ENCODE measurements at regions not wholly inside any gene's neighbourhood (a gene's known extent, or its start where the extent isn't known, plus 50 kb on each side); places are given as distances from the start of the nearest gene placed in this dataset.
"Not testable (repeated sequence)": the region's sequence is repeated elsewhere in the genome, so short reads cannot be mapped to it uniquely, and the experiment has no call there.

DNA sequence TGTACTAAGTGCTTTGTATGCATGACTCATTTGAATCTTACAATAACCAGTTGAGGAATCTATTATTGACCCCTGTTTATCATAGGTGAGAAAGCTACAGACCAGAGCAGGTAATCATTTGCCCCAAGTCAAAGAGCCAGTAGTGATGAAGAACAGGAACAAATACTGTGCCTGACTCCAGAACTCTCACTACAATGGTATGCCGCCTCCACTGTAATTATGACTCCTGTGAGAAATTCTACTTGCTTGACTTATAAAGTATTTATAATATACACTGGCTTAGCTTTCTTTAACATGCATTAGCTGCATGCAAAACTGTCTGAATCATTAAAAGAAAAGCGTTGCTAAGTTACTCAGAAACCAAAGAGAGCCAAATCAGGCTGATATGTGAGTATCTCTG is 92.6 kb downstream of the ZNF281 start:
- DNase-seq (ENCODE audit: low read depth in 2 of 2): no peak

DNA sequence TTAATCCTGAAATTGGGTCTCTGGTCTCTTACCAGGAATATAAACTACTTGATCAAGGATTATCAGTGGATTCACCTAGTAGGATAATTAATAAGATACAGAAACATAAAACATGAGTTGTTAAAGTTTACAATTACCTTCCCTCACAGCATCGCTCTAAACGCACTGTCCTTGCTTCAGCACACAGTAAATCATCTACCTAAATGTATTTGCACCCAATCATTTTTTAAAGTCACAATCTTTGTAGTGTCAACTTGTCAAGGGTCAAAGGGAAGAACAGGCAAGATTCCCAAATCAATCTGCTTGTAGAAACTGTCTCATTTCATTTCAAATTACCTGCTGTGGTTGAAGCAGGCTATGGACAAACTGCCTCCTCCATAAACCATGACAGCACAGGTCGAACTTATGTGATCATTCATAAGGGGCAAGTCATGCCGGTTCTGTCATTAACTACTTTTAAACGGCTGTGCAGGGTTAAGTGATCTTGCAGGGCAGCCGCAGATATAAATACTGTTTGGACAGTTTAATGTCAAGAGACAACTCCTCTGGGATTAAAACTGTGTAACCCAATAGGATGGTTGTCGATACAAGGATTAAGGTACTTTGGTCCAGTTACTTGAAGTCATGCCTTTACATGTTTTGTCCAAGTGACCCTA is 93.6 kb downstream of the ZNF281 start:
- no peak for DNase-seq (ENCODE audit: low read depth in 2 of 2)

DNA sequence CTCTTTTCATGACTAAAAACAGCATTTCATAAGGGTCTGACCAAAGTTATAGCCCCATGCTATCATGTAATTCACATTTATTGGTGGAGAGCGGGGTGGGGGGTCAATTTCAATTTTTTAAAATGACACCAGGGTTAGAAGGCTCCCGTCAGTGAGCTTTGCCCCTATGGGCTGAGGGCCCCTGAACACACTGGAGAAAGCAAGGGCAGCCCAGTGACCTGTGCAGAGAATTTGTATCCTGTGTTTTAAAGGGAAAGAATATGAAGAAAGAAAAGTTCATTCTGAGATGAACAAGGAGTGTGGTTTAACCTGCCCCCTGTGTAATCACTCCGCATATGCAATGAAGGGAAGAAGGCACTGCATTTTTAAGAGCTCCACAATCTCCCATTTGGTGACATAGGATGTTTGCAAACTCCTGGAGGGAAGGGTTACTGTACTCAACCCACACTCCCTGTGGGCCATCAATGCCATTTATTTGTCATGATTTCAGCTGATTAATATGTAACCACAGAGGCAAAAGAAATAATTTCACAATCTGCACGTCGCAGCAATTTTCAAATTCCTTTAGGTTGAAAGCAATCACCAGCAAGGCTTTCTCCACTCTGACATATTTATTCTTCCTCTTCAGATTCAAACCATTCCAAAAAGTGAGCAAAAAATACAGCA is 95.6 kb downstream of the ZNF281 start:
- no peak for DNase-seq (ENCODE audit: low read depth in 2 of 2)

DNA sequence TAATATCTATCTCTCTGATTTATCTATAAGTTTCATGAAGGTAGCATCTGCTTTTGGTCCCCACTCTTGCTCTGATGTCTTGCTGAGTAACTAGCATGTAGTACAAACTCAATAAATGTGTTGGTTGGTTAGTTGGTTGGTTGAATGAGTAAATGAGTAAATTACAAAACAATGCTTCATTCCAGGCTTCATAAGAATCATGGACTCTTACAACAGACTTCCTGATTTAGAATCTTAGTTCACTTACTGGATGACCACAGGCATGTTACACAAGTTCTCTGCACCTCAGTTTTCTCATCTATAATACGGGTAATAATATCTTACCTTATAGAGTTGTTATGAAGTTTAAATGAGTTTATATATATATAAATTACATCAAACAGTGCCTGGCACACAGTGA is 98.6 kb downstream of the ZNF281 start:
- no peak for DNase-seq (ENCODE audit: low read depth in 2 of 2)

DNA sequence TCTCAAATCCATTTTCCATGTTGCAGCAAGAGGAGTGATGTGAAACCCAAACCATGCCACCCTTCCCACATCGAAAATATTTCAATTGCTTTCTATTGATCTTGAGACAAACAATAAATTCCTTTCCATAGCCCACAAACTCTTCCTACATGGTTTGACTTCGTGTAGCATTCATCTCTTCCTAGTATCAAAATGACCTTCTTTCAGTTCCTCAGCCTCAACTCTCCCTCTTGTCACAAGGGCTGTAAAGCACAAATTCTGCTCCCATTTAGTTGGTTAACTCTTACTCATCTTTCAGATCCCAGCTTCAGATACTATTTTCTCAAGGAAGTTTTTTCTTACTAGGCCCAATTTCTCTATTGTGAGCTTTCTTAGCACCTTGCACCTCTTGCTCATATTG is 99.0 kb downstream of the ZNF281 start:
- no peak for DNase-seq (ENCODE audit: low read depth in 2 of 2)

DNA sequence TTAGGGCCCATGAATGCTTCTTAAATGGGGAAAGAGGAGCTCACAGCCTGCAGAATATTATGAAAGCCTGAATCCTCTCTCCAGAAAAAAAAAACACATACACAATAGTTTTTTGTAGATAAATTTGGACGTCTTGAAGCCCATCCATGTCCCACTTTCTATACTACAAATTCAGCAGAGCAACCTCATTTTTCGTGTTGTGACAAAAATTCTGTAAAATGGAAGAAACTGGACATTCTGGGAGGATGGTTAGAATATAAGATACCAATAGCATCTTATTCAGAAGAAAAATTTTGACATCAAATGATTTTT is 102.1 kb downstream of the ZNF281 start:
- DNase-seq (ENCODE audit: low read depth in 2 of 2): no peak

DNA sequence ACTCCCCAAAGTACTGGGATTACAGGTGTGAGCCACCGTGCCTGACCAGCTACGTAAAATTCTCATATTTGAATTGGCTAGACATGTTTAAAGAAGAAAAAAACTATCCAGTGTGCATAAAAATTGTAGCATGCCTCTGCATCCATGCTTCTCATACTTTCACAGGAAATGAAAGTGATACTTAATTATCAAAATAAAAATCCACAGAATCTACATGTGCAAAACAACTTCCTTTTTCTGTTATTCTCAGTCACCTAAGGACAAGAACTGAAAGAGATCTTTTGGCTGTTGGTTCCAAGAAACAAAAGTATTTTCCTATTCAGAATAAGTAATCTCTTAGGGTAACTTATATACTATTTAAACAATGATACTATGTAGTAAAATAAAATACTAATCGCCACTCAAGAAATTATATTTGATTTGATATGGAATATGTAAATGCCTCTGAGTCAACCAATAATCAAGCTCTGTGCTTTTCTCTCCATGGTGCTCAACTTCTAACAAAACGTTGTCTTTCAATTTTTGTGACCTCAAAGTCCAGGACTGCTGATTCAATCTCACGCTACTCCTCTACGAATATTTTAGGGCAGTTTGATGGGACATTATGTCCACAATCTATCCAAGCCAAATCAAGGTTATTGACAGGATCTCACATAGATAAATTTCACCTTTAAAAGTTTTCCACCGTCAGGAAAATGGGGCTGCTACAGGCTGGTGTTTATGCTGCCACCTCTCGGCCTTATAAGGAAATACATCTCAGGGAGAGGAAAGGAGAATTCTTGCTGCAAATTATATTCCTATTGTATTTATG is 102.7 kb downstream of the ZNF281 start:
- DNase-seq (ENCODE audit: low read depth in 2 of 2): no peak

DNA sequence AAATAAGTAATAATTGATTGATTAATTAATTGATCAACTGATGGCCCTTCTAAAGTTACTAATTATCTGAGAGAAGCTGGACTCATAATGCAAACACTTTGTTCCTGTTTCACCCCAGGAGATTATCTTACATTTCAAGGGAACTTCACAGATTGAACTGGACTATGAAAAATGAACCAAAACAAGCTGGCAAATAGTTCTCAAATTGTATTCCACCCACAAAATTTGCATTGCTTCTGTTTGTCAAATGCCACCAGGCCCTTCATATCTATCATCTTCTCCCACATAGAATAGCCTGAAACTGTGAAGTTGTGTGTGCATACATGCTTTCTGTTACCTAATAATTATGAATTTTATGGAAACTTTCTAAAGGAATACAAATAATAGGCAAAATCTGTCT is 104.0 kb downstream of the ZNF281 start:
- DNase-seq (ENCODE audit: low read depth in 2 of 2): no peak

DNA sequence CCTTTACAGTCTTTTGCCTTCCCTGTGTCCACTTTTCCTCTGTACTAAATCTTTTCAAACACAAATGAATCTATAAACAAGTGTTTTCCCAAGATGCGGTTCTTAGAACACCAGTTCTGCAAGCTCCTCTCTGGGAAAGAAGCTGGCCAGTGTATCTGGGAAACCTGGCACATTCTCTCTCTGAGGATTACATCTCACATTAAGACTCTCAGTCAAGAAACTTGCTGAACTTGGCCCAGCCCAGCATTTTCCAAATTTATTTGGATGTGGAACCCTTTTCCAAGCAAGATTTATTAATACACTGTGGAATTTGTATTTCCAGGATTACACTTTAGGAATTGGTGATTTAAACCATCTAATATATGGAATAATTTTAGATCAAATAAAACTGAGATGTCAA is 105.7 kb downstream of the ZNF281 start:
- DNase-seq (ENCODE audit: low read depth in 2 of 2): no peak

DNA sequence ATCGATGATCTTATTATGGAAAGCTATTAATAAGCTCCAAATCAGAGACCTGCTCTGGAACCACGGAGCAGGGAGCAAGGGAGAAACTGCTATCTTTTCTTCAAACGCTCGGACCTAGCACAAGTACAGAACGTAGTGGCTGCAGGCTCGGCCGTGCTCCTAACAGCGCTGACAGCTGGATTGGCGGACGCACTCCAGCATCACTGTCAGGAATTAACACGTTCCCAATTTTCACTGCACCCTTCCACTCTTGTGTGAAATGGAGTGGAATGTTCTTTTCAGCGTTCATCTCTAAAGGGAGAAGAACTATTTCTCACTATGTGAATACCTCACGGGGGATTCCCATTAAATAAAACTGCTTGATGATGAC is 106.9 kb downstream of the ZNF281 start:
- DNase-seq (ENCODE audit: low read depth in 2 of 2): no peak

DNA sequence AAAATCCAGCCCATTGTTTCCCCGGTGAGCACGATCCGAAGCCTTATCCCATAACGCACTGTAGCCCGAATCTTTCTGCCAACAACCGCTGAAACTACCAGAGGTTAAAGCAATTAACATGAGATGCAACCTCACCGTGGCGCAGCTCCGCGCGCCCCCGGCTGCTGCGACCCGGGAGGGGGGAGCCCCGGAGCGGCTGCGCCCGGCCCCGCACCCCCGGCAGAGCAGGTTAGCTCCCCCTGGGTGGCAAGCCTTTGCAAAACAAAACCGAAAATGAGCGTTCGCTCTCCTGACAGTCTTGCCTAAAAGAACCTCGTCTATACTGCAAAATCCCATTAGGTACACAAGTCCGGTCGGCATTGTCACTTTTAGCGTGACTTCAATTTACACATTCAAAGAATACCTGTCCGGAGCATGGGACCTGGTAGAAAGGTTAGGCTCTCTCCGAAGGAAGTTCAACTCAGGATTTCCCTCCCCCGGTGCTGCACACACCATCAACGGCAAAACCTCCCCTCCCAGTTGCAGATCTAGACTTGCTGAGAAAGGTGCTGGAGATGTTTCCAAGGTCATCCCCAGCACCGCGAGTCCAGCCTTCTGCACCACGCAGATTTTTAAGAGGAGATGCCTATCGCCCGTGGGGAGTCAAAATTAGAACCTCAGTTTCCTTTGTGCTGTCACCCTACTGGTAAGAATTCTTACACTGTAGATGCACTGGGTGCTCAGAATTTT is 107.5 kb downstream of the ZNF281 start:
- peak; percentile 27 to 38 for DNase-seq (ENCODE audit: low read depth in 2 of 2)

DNA sequence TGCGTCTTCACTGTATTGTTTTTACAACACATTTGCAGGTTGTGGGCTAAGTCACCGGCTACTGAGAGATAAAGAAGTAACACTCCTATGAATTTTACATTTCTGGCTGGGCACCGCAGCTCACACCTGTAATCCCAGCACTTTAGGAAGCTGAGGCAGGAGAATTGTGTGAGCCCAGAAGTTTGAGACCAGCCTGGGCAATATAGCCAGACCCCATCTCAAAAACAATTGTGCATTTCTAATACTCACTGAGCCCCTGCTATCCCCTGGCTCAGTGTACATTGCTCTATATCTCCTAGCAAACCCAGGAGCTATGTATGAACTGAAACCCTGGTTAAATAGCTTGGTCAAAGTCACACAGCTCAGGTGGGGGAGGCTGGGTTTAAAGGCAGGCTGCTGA is 108.7 kb downstream of the ZNF281 start:
- no peak for DNase-seq (ENCODE audit: low read depth in 2 of 2)

DNA sequence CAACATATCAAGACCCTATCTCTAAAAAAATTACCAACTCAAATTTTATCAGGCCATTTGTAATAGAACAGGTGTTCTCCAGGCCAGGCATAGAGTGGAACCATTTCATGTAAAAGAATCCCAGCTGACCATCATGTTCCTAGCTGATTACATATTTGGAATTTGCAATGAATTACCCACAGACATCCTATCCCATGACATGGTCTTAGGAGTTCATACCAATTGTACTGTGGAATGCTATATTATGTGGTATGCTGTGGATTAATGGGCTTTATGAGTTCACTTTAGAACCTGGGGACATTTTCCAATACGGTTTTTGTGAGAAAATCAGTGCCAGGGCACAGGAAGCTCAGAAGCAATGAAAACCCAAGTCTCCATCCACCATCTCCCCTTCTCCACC is 110.3 kb downstream of the ZNF281 start:
- DNase-seq (ENCODE audit: low read depth in 2 of 2): no peak

DNA sequence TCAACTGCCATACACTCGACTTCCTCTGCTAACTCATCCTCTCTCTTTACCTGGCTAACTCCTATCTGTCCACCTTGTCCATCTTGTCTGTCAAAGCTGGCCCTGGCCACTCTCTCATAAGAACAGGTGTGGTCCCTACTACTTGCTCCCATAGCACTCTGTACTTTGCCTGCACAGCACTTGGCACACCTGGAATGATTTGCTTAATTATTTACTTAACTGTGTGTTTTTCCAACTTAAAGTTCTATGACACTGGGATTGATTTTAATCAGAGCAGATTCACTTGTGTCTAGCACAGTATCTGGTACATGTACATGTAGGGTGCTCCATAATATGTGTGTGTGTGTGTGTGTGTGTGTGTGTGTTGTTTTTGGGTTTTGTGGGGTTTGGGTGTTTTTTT is 111.6 kb downstream of the ZNF281 start:
- no peak for DNase-seq (ENCODE audit: low read depth in 2 of 2)

DNA sequence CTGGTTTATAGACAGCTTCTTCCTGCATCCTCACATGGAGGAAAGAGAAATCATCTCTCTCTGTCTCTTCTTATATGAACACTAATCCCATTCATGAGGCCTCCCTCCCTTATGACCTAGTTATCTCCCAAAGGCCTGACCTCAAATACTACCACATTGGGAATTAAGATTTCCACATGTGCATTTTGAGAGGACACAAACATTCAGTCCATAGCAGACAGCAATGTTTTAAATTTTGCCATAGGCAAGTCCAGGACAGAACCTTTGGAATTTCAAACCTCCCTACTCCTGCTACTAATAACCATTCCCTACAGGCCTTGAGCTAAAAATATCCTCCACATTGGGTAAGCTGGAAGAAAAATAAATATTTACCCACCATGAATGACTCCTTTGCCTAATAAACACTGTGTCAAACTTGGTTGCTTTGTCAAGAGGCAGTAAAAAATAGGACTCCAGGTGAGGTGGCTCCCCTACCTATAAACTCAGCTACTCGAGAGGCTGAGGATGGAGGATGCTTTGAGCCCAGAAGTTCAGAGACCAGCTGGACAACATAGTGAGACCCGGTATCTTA is 113.7 kb downstream of the ZNF281 start:
- no peak for DNase-seq (ENCODE audit: low read depth in 2 of 2)

DNA sequence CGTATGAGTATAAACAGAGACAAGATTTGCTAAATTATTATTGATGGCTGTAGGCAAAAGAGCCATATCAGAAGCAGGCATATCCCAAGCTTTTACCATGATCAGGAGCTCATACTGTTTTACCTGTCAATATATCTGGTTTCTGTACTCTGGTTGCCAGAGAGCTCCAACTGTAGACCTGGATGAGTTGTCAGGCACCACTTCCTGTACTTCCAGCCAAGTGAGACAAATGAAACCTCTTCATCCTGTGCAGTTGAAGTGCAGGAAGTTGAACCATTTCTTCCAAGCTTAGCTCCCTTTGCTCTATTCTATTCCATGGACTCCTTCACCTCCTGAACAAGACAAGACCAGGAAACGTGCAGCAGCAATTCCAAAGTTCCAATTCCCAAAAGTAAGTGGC is 115.6 kb downstream of the ZNF281 start:
- no peak for DNase-seq (ENCODE audit: low read depth in 2 of 2)

DNA sequence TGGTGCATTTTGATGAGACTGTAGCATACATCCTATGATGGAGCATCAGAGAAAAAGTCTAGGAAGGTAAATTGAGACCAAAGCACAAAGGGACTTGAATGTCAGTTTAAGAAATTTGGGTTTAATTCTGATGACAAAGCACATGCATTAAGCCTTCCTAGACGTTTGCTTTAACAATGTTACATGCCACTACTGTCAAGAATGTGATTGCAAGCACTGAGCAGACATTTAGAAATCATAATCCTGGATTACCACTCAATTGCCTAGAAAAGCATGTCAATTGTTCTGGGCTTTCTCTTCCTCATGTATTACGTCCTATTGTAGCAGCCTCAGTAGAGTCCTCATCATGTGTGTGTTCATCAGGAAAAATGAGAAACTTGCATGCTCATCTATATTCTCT is 117.1 kb downstream of the ZNF281 start:
- no peak for DNase-seq (ENCODE audit: low read depth in 2 of 2)

DNA sequence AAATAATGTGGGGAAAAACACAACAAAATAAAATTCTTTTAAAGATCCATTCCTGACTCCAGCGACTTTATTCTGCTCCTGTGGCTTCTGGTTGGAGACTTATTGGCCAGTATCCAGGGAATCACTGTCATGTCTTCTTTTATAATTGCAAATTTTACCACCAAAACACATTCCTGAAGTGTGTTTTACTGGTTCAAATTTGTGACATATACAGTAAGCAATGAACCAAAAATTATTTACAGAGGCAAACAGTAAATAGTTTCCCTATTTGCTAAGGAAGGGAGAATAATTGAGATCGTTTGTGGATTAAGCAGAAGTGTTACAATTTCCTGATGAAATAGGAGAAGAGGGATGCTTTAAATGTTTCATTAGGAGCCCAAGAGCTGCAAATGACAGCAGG is 118.7 kb downstream of the ZNF281 start:
- DNase-seq (ENCODE audit: low read depth in 2 of 2): no peak

DNA sequence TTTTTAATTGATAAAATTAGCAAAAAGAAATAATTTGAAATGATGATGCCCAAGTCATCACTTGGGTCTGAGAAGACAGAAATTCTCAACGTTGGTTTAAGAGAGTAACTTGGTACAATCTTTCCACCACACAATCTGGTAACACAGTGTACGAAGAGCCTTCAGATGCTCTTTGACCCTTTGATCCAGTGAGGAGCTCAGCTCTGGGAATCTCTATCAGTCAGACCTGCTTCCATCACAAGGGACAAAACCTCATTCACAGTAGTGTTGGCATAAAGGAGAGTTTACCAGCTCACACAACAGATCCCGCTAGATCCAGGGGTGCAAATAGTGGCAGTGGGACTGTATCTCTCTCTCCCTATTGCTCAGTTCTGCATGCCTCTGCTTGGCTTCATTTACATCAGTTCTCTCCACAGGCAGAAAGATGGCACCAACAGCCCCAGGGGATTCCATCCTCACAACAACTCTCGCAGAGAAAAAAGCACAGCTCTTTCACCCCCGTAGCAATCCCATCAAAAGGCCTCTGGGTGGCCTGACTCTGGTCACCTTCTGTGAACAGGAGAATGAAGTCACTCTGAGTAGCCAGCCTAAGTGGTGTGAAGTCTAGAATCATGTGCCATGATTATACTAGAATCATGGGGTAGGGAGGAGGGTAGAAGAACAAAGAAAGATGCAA is 119.7 kb downstream of the ZNF281 start:
- no peak for DNase-seq (ENCODE audit: low read depth in 2 of 2)

DNA sequence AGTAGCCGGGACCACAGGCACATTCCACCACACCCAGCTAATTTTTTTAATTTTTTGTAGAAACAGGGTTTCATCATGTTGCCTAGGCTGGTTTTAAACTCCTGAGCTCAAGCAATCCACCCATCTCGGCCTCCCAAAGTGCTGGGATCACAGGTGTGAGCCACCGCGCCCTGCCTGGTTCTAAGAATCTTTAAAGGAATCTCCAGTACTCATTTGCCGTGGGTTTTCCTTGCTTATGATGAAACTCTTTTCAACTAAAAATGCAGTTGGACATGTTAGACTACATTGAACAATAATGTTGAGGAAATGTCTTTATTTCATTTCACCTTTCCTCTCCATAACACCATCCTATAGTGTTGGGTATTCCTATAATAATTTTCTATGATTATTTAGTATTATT is 121.6 kb downstream of the ZNF281 start:
- no peak for DNase-seq (ENCODE audit: low read depth in 2 of 2)

DNA sequence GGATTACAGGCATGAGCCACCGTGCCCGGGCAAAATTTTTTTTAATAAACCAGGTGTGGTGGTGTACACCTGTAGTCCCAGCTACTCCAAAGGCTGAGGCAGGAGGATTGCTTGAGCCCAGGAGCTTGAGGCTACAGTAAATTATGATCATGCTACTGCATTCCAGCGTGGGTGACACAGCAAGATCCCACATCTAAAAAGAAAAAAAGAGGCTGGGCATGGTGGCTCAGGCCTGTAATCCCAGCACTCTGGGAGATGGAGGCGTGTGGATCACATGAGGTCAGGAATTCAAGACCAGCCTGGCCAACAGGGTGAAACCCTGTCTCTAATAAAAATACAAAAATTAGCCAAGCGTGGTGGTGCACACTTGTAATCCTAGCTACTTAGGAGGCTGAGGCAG is 125.6 kb downstream of the ZNF281 start:
- DNase-seq (ENCODE audit: low read depth in 2 of 2): not testable (repeated sequence)
